Muscle of leg (tissue), 3 donors: ENCODE measurements at regions not wholly inside any gene's neighbourhood (a gene's known extent, or its start where the extent isn't known, plus 50 kb on each side); places are given as distances from the start of the nearest gene placed in this dataset.
"Not testable (repeated sequence)": the region's sequence is repeated elsewhere in the genome, so short reads cannot be mapped to it uniquely, and the experiment has no call there.

Source experiments
- DNase-seq: peaks from one replicate; pipeline ENCODE4 v3.0.0; 2013
- H3K27ac ChIP-seq: one replicate; pipeline ENCODE4 v1.5.1; 2013; ENCODE audit warnings: mild to moderate bottlenecking, low read length, control low read depth
- H3K27me3 ChIP-seq: one replicate; pipeline ENCODE4 v1.6.1; 2013; ENCODE audit warnings: low read length; ENCODE audit not compliant: control insufficient read depth, insufficient read depth
- H3K36me3 ChIP-seq: one replicate; pipeline ENCODE4 v1.6.1; 2013; ENCODE audit warnings: low read length; ENCODE audit not compliant: control insufficient read depth, insufficient read depth
- H3K4me1 ChIP-seq: one replicate; pipeline ENCODE4 v1.6.1; 2013; ENCODE audit warnings: low read length; ENCODE audit not compliant: control insufficient read depth, insufficient read depth
- H3K4me3 ChIP-seq: one replicate; pipeline ENCODE4 v1.5.1; 2013; ENCODE audit warnings: low read length, control low read depth
- H3K9me3 ChIP-seq: replicated peaks from 2 replicates; pipeline ENCODE4 v1.6.1; 2013; ENCODE audit warnings: low read depth, low read length; ENCODE audit not compliant: control insufficient read depth
- WGBS: methylation state at CpG from one replicate; pipeline ENCODE4 v1.1.5; 2013; ENCODE audit warnings: missing lambda C conversion rate; ENCODE audit not compliant: insufficient coverage; 5-methylcytosine and 5-hydroxymethylcytosine counted together

DNA sequence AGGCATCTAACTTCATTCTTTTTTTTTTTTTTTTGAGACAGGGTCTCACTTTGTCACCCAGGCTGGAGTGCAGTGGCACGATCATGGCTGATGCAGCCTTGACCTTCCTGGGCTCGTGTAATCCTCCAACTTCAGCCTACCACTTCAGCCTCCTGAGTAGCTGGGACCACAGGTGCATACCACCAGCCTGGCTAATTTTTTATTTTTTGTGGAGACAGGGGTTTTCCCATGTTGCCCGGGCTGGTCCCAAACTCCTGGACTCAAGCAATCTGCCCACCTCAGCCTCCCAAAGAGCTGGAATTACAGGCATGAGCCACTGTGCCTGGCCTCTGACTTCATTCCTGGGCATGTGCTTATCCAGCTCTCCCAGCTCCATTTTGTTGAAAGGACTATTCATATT, 311.9 kb downstream of the RPS24 start:
- H3K36me3 ChIP-seq, H3K27me3 ChIP-seq, H3K9me3 ChIP-seq, H3K4me3 ChIP-seq, DNase-seq, H3K27ac ChIP-seq, H3K4me1 ChIP-seq: not testable (repeated sequence)
- 83% methylated on average over 1 of the region's 3 CpGs for WGBS

DNA sequence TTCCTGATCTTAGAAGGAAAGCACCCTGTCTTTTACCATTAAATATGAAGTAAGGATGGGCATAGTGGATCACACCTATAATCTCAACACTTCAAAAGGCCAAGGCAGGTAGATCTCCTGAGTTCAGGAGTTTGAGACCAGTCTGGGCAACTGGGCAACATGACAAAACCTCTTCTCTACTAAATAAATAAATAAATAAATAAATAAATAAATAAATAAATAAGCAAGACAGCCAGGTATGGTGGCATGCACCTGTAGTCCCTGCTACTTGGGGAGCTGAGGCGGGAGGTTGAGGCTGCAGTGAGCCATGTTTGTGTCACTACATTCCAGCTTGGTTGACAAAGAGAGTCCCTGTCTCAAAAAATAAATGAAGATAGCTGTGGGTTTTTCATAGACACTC, 313.1 kb downstream of the RPS24 start:
- H3K4me1 ChIP-seq: no peaks in the 10 kb centered on the region
- no CpG with 5 or more reads among the region's 1 CpG for WGBS
- H3K27ac ChIP-seq: no peak overlapping the region
- H3K4me3 ChIP-seq: no peak overlapping the region
- DNase-seq: no peak
- H3K36me3 ChIP-seq: no peaks in the 10 kb centered on the region
- H3K9me3 ChIP-seq: no peaks in the 10 kb centered on the region
- peaks cover 4% of the 10 kb centered on the region for H3K27me3 ChIP-seq

DNA sequence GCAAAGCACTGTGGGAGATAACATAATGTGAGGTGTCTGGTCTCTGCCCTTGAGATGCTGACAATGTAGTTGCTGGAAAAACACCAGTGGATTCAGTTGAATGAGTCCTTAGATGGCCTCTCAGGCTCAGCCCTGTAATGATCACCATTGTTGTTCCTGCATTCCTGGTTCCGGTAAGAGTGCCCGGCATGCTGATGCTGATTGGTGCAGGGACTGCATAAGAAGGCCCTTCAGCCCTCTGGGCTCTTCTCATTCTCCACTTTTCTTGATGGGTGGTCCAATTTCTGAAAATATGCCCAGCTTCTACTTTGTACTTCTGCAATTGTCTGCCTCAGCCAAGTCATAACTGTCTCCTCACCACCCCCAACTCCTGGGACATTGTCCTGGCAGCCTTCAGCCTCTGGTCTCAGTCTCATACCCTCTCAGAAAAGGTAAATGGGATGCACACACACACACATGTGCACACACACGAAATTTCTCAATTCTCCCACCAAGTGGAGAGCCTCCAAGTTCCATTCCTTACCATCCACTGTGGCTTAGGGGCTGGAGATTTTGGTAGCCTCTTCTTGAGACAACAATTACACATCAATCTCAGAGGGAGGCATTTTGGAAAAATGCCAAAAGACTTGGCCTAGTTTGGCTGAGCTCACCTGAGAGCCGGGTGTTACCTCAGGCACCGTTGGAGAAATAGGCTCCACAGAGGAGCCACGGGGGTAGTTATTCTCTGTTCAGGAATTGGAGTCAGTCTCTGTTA, 314.9 kb downstream of the RPS24 start:
- no peak for DNase-seq
- Histone ChIP-seq H3K27me3 (peaks cover 4% of the 10 kb centered on the region), H3K36me3 (no peaks in the 10 kb centered on the region), H3K9me3 (no peaks in the 10 kb centered on the region), H3K4me3 (no peak overlapping the region), H3K27ac (no peak overlapping the region), H3K4me1 (no peaks in the 10 kb centered on the region)
- 82% methylated on average over 4 of the region's 6 CpGs for WGBS

DNA sequence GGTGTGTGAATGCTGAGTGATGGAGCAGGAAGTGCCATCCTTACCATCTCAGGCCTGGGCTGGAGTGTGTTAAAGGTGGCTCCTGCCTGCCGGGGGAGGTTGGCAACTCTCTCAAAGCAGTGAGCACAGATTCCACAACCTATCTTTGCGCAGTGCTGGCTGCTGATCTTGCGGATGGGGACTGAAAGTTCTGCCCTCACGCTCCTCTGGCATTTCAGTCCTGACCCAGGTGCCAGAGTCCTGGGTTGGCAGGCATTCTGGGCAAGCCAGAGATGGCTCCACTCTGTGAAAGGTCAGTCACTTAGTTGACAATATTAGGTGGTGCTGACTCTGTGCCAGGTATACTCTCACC, 315.5 kb downstream of the RPS24 start:
- Histone ChIP-seq H3K9me3 (no peaks in the 10 kb centered on the region), H3K4me1 (no peaks in the 10 kb centered on the region), H3K36me3 (no peaks in the 10 kb centered on the region), H3K27ac (no peak overlapping the region), H3K4me3 (no peak overlapping the region), H3K27me3 (peaks cover 4% of the 10 kb centered on the region)
- 100% methylated on average over 2 of the region's 4 CpGs for WGBS
- DNase-seq: no peak

GRCh38 chr10:78349911-78350663, 316.4 kb downstream of the RPS24 start:
- no peaks in the 10 kb centered on the region for H3K9me3 ChIP-seq
- DNase-seq: no peak
- H3K27ac ChIP-seq: no peak overlapping the region
- no CpG with 5 or more reads among the region's 2 CpGs for WGBS
- H3K27me3 ChIP-seq: peaks cover 4% of the 10 kb centered on the region
- H3K4me1 ChIP-seq: no peaks in the 10 kb centered on the region
- no peak overlapping the region for H3K4me3 ChIP-seq
- H3K36me3 ChIP-seq: no peaks in the 10 kb centered on the region

DNA sequence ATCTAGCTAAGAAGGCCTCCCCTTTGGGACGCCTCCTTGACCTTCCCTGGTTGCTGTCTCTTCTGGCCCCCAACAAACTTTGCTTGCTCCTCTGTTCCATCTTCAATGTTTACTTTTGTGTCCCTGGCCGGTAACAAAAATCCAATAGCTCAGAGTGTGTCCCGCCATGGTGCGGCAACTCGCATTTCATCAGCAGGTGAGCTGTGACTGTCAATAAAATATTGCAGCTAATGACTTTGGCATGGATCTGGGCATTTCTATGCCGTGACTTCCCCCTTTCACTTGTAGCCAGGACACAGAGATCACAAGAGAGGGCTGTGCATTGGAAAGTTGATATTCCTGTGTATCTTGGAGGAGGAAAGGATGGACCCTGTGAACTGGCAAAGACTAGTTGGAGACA, 317.6 kb downstream of the RPS24 start:
- Histone ChIP-seq H3K27ac (no peak overlapping the region), H3K36me3 (no peaks in the 10 kb centered on the region), H3K27me3 (peaks cover 4% of the 10 kb centered on the region), H3K4me3 (no peak overlapping the region), H3K4me1 (peaks cover 2% of the 10 kb centered on the region), H3K9me3 (no peaks in the 10 kb centered on the region)
- DNase-seq: no peak
- 90% methylated on average over 2 of the region's 6 CpGs for WGBS

- H3K27ac ChIP-seq: no peak overlapping the region
- peak; percentile 75 for DNase-seq
- 17% methylated on average over 1 of the region's 3 CpGs for WGBS
Measured at GRCh38 chr10:78351809-78352208, 318.1 kb downstream of the RPS24 start.

GRCh38 chr10:78353636-78354035, 320.0 kb downstream of the RPS24 start:
- 27% methylated on average over 3 of the region's 3 CpGs for WGBS

More at GRCh38 chr10:78351809-78352208, 318.1 kb downstream of the RPS24 start:
- Histone ChIP-seq H3K36me3 (no peaks in the 10 kb centered on the region), H3K27me3 (peaks cover 4% of the 10 kb centered on the region), H3K4me1 (peaks cover 2% of the 10 kb centered on the region), H3K4me3 (no peak overlapping the region), H3K9me3 (no peaks in the 10 kb centered on the region)

DNA sequence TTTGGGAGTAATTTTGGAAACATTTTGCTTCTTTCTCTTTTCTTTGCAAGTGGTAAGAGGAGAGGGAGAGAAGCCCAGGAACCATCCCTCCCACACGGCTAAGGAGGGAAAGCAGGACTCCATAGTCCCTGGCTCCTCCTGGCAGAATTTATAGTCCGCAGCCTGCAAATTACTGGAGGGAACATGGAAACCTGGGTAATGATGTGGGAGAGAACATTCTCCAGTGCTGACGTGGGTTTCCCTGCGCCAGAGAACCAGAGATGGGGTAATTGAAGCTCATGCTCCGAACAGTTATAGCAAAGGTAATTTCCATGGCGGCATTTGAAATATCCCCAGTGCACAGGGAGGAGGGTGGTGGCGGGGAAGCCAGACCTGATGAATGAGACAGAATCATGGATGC, 320.4 kb downstream of the RPS24 start:
- DNase-seq: no peak
- Histone ChIP-seq H3K4me3 (no peak overlapping the region), H3K36me3 (no peaks in the 10 kb centered on the region), H3K27me3 (peaks cover 13% of the 10 kb centered on the region), H3K9me3 (no peaks in the 10 kb centered on the region), H3K27ac (no peak overlapping the region), H3K4me1 (peaks cover 5% of the 10 kb centered on the region)
- WGBS: 58% methylated on average over 5 of the region's 7 CpGs

More at GRCh38 chr10:78353636-78354035, 320.0 kb downstream of the RPS24 start:
- Histone ChIP-seq H3K4me3 (no peak overlapping the region), H3K27me3 (peaks cover 10% of the 10 kb centered on the region), H3K9me3 (no peaks in the 10 kb centered on the region), H3K27ac (no peak overlapping the region), H3K4me1 (peaks cover 5% of the 10 kb centered on the region), H3K36me3 (no peaks in the 10 kb centered on the region)
- DNase-seq: no peak

- Histone ChIP-seq H3K27me3 (peaks cover 20% of the 10 kb centered on the region), H3K27ac (no peak overlapping the region), H3K4me3 (no peak overlapping the region), H3K36me3 (no peaks in the 10 kb centered on the region), H3K9me3 (no peaks in the 10 kb centered on the region), H3K4me1 (peaks cover 5% of the 10 kb centered on the region)
- 100% methylated on average over 2 of the region's 10 CpGs for WGBS
- DNase-seq: no peak
Measured at GRCh38 chr10:78356291-78356900, 322.7 kb downstream of the RPS24 start.
